GM18858 (cell line): ENCODE measurements at regions not wholly inside any gene's neighbourhood (a gene's known extent, or its start where the extent isn't known, plus 50 kb on each side); places are given as distances from the start of the nearest gene placed in this dataset.
"Not testable (repeated sequence)": the region's sequence is repeated elsewhere in the genome, so short reads cannot be mapped to it uniquely, and the experiment has no call there.

Experiments
- ATAC-seq: cut with Tn5 transposase; IDR thresholded peaks from one replicate; pipeline ENCODE4 v1.9.1; 2021; ENCODE audit not compliant: unreplicated experiment

- not testable (repeated sequence) for ATAC-seq
These were observed 69.5 kb downstream of the NPIPA7 start for GRCh38 chr16:16448423-16448822.

GRCh38 chr16:16449712-16450237 lies 70.8 kb downstream of the NPIPA7 start:
- not testable (repeated sequence) for ATAC-seq

- not testable (repeated sequence) for ATAC-seq
These were observed 72.9 kb downstream of the NPIPA7 start for GRCh38 chr16:16451721-16452410.

GRCh38 chr16:16458579-16458978 lies 79.6 kb downstream of the NPIPA7 start:
- not testable (repeated sequence) for ATAC-seq

GRCh38 chr16:16463792-16464191 lies 84.9 kb downstream of the NPIPA7 start:
- not testable (repeated sequence) for ATAC-seq

GRCh38 chr16:16488919-16489318 lies 110.0 kb downstream of the NPIPA7 start:
- not testable (repeated sequence) for ATAC-seq

GRCh38 chr16:16489466-16489865 lies 110.5 kb downstream of the NPIPA7 start:
- ATAC-seq: not testable (repeated sequence)

GRCh38 chr16:16494114-16494513 lies 115.2 kb downstream of the NPIPA7 start:
- ATAC-seq: not testable (repeated sequence)

- ATAC-seq: not testable (repeated sequence)
These were observed 116.1 kb downstream of the NPIPA7 start for GRCh38 chr16:16494998-16495397.

- not testable (repeated sequence) for ATAC-seq
These were observed 120.9 kb downstream of the NPIPA7 start for GRCh38 chr16:16499875-16500274.

- not testable (repeated sequence) for ATAC-seq
These were observed 128.1 kb downstream of the NPIPA7 start for GRCh38 chr16:16507041-16507440.

GRCh38 chr16:16508344-16508743 lies 129.4 kb downstream of the NPIPA7 start:
- ATAC-seq: not testable (repeated sequence)

- not testable (repeated sequence) for ATAC-seq
These were observed 140.5 kb downstream of the NPIPA7 start for GRCh38 chr16:16519395-16519794.

GRCh38 chr16:16521239-16522002 lies 142.5 kb downstream of the NPIPA7 start:
- not testable (repeated sequence) for ATAC-seq

GRCh38 chr16:16526998-16527397 lies 148.1 kb downstream of the NPIPA7 start:
- not testable (repeated sequence) for ATAC-seq

- not testable (repeated sequence) for ATAC-seq
These were observed 151.8 kb downstream of the NPIPA7 start for GRCh38 chr16:16530744-16531143.

- ATAC-seq: not testable (repeated sequence)
These were observed 156.6 kb downstream of the NPIPA7 start for GRCh38 chr16:16535565-16535964.

- ATAC-seq: not testable (repeated sequence)
These were observed 157.2 kb downstream of the NPIPA7 start for GRCh38 chr16:16536151-16536550.

GRCh38 chr16:16549710-16550109 lies 170.8 kb downstream of the NPIPA7 start:
- ATAC-seq: not testable (repeated sequence)

GRCh38 chr16:16550824-16551223 lies 171.9 kb downstream of the NPIPA7 start:
- ATAC-seq: not testable (repeated sequence)

- not testable (repeated sequence) for ATAC-seq
These were observed 173.9 kb downstream of the NPIPA7 start for GRCh38 chr16:16552819-16553340.
